Activated T-cell treated with anti-CD3 and anti-CD28 coated beads, Interleukin-2, amount 50 U/mL, for 72 hours (primary cell): ENCODE measurements at regions not wholly inside any gene's neighbourhood (a gene's known extent, or its start where the extent isn't known, plus 50 kb on each side); places are given as distances from the start of the nearest gene placed in this dataset.
"Not testable (repeated sequence)": the region's sequence is repeated elsewhere in the genome, so short reads cannot be mapped to it uniquely, and the experiment has no call there.

Experiments
- ATAC-seq, 2 donors: fragments of 150-1000 bp; cut with Tn5 transposase; replicated peaks in 1 of 2; 2 replicates each; pipeline ENCODE4 v1.10.0; 2021; ENCODE audit warnings: moderate library complexity in 2 of 2, mild to moderate bottlenecking in 1 of 2
- DNase-seq, 2 donors: peaks; one replicate each; pipeline ENCODE4 v3.0.0; 2021 to 2022; ENCODE audit warnings: mixed read lengths in 1 of 2
- H3K27ac Mint-ChIP-seq: one replicate; pipeline ENCODE4 v1.8.0; 2022; ENCODE audit warnings: mild to moderate bottlenecking, moderate library complexity, mixed read lengths
- H3K27me3 Mint-ChIP-seq: one replicate; pipeline ENCODE4 v1.8.0; 2022; ENCODE audit warnings: low read depth, mixed read lengths
- H3K36me3 Mint-ChIP-seq, 2 donors: one replicate each; pipeline ENCODE4 v1.8.0; 2022; ENCODE audit warnings: mixed read lengths in 2 of 2, mild to moderate bottlenecking in 1 of 2; ENCODE audit not compliant: insufficient read depth in 2 of 2
- H3K4me1 Mint-ChIP-seq: one replicate; pipeline ENCODE4 v1.8.0; 2022; ENCODE audit warnings: low read depth, mixed read lengths
- H3K4me3 Mint-ChIP-seq, 2 donors: one replicate each; pipeline ENCODE4 v1.8.0; 2022; ENCODE audit warnings: mild to moderate bottlenecking in 2 of 2, mixed read lengths in 2 of 2, moderate library complexity in 2 of 2
- H3K9me3 Mint-ChIP-seq, 2 donors: one replicate each; pipeline ENCODE4 v1.8.0; 2022; ENCODE audit warnings: mixed read lengths in 2 of 2

- Mint-ChIP-seq H3K9me3 (peaks cover 0 to 2% of the 10 kb centered on the region in 2 donors), H3K27ac (no peak overlapping the region)
Observed at GRCh38 chr18:45339810-45340550, 275.3 kb upstream of the SLC14A2 start.

GRCh38 chr18:45340884-45341283, 274.4 kb upstream of the SLC14A2 start:
- H3K4me3 Mint-ChIP-seq: no peak overlapping the region

More at GRCh38 chr18:45339810-45340550, 275.3 kb upstream of the SLC14A2 start:
- H3K36me3 Mint-ChIP-seq: no peaks in the 10 kb centered on the region
- no peak for DNase-seq
- no peak for ATAC-seq
- no peak overlapping the region for H3K4me3 Mint-ChIP-seq
- H3K27me3 Mint-ChIP-seq: no peaks in the 10 kb centered on the region
- no peaks in the 10 kb centered on the region for H3K4me1 Mint-ChIP-seq

GRCh38 chr18:45341454-45341853, 273.8 kb upstream of the SLC14A2 start:
- Mint-ChIP-seq H3K36me3 (no peaks in the 10 kb centered on the region), H3K4me1 (no peaks in the 10 kb centered on the region), H3K27me3 (no peaks in the 10 kb centered on the region), H3K27ac (no peak overlapping the region), H3K4me3 (no peak overlapping the region), H3K9me3 (peaks cover 0 to 2% of the 10 kb centered on the region in 2 donors)
- no peak for ATAC-seq
- no peak for DNase-seq

More at GRCh38 chr18:45340884-45341283, 274.4 kb upstream of the SLC14A2 start:
- Mint-ChIP-seq H3K9me3 (peaks cover 0 to 2% of the 10 kb centered on the region in 2 donors), H3K27ac (no peak overlapping the region), H3K36me3 (no peaks in the 10 kb centered on the region), H3K27me3 (no peaks in the 10 kb centered on the region), H3K4me1 (no peaks in the 10 kb centered on the region)
- no peak for DNase-seq
- no peak for ATAC-seq

- Mint-ChIP-seq H3K27ac (no peak overlapping the region), H3K9me3 (peaks cover 0 to 2% of the 10 kb centered on the region in 2 donors), H3K27me3 (no peaks in the 10 kb centered on the region), H3K4me1 (no peaks in the 10 kb centered on the region), H3K4me3 (no peak overlapping the region), H3K36me3 (no peaks in the 10 kb centered on the region)
- ATAC-seq (no peak), DNase-seq (no peak)
Observed at GRCh38 chr18:45342166-45342565, 273.1 kb upstream of the SLC14A2 start.

GRCh38 chr18:45342653-45343052, 272.6 kb upstream of the SLC14A2 start:
- H3K27ac Mint-ChIP-seq: no peak overlapping the region
- DNase-seq (no peak), ATAC-seq (no peak)

GRCh38 chr18:45343365-45343764, 271.9 kb upstream of the SLC14A2 start:
- DNase-seq (no peak), ATAC-seq (no peak)
- H3K4me3 Mint-ChIP-seq: no peak overlapping the region
- no peak overlapping the region for H3K27ac Mint-ChIP-seq
- no peaks in the 10 kb centered on the region for H3K36me3 Mint-ChIP-seq
- no peaks in the 10 kb centered on the region for H3K4me1 Mint-ChIP-seq
- no peaks in the 10 kb centered on the region for H3K27me3 Mint-ChIP-seq
- peaks cover 0 to 2% of the 10 kb centered on the region in 2 donors for H3K9me3 Mint-ChIP-seq

More at GRCh38 chr18:45342653-45343052, 272.6 kb upstream of the SLC14A2 start:
- no peaks in the 10 kb centered on the region for H3K4me1 Mint-ChIP-seq
- no peaks in the 10 kb centered on the region for H3K36me3 Mint-ChIP-seq
- H3K4me3 Mint-ChIP-seq: no peak overlapping the region
- H3K9me3 Mint-ChIP-seq: peaks cover 0 to 2% of the 10 kb centered on the region in 2 donors
- no peaks in the 10 kb centered on the region for H3K27me3 Mint-ChIP-seq

GRCh38 chr18:45344680-45345079, 270.6 kb upstream of the SLC14A2 start:
- not testable (repeated sequence) for H3K27ac Mint-ChIP-seq

GRCh38 chr18:45349019-45349418, 266.3 kb upstream of the SLC14A2 start:
- H3K4me3 Mint-ChIP-seq: no peak overlapping the region
- no peaks in the 10 kb centered on the region for H3K4me1 Mint-ChIP-seq
- DNase-seq: no peak
- no peaks in the 10 kb centered on the region for H3K27me3 Mint-ChIP-seq
- H3K27ac Mint-ChIP-seq: no peak overlapping the region
- no peaks in the 10 kb centered on the region for H3K9me3 Mint-ChIP-seq
- no peak for ATAC-seq
- no peaks in the 10 kb centered on the region for H3K36me3 Mint-ChIP-seq

More at GRCh38 chr18:45344680-45345079, 270.6 kb upstream of the SLC14A2 start:
- not testable (repeated sequence) for H3K9me3 Mint-ChIP-seq, H3K27me3 Mint-ChIP-seq, DNase-seq, H3K4me3 Mint-ChIP-seq, H3K4me1 Mint-ChIP-seq, ATAC-seq, H3K36me3 Mint-ChIP-seq

- ATAC-seq: no peak
- no peaks in the 10 kb centered on the region for H3K27me3 Mint-ChIP-seq
- H3K36me3 Mint-ChIP-seq: no peaks in the 10 kb centered on the region
- H3K4me1 Mint-ChIP-seq: no peaks in the 10 kb centered on the region
- H3K27ac Mint-ChIP-seq: no peak overlapping the region
- no peaks in the 10 kb centered on the region for H3K9me3 Mint-ChIP-seq
- no peak overlapping the region for H3K4me3 Mint-ChIP-seq
- no peak for DNase-seq
Observed at GRCh38 chr18:45349467-45349866, 265.8 kb upstream of the SLC14A2 start.

GRCh38 chr18:45350404-45351156, 264.7 kb upstream of the SLC14A2 start:
- ATAC-seq: no peak
- Mint-ChIP-seq H3K36me3 (no peaks in the 10 kb centered on the region), H3K4me3 (no peak overlapping the region), H3K9me3 (no peaks in the 10 kb centered on the region), H3K4me1 (no peaks in the 10 kb centered on the region), H3K27me3 (no peaks in the 10 kb centered on the region), H3K27ac (no peak overlapping the region)
- no peak for DNase-seq

- ATAC-seq (no peak), DNase-seq (no peak)
- H3K27me3 Mint-ChIP-seq: no peaks in the 10 kb centered on the region
- no peaks in the 10 kb centered on the region for H3K4me1 Mint-ChIP-seq
- H3K4me3 Mint-ChIP-seq: no peak overlapping the region
- H3K9me3 Mint-ChIP-seq: no peaks in the 10 kb centered on the region
- no peaks in the 10 kb centered on the region for H3K36me3 Mint-ChIP-seq
- no peak overlapping the region for H3K27ac Mint-ChIP-seq
Observed at GRCh38 chr18:45352874-45353273, 262.4 kb upstream of the SLC14A2 start.

GRCh38 chr18:45353530-45353929, 261.7 kb upstream of the SLC14A2 start:
- H3K9me3 Mint-ChIP-seq: no peaks in the 10 kb centered on the region
- no peak overlapping the region for H3K4me3 Mint-ChIP-seq
- H3K36me3 Mint-ChIP-seq: no peaks in the 10 kb centered on the region
- DNase-seq (no peak), ATAC-seq (no peak)
- H3K27me3 Mint-ChIP-seq: no peaks in the 10 kb centered on the region
- H3K4me1 Mint-ChIP-seq: no peaks in the 10 kb centered on the region
- no peak overlapping the region for H3K27ac Mint-ChIP-seq

GRCh38 chr18:45355944-45356520, 259.2 kb upstream of the SLC14A2 start:
- H3K9me3 Mint-ChIP-seq: no peaks in the 10 kb centered on the region
- ATAC-seq: peak; percentile 50 to 81

More at GRCh38 chr18:45355944-45356520, 259.2 kb upstream of the SLC14A2 start:
- DNase-seq: no peak
- Mint-ChIP-seq H3K4me3 (no peak overlapping the region), H3K4me1 (no peaks in the 10 kb centered on the region), H3K27ac (no peak overlapping the region), H3K27me3 (peaks cover 13% of the 10 kb centered on the region), H3K36me3 (no peaks in the 10 kb centered on the region)
